SK-N-SH (cell line): ENCODE measurements at regions not wholly inside any gene's neighbourhood (a gene's known extent, or its start where the extent isn't known, plus 50 kb on each side); places are given as distances from the start of the nearest gene placed in this dataset.

Experiments used
- CTCF ChIA-PET: fragments of 300-600, 350-600 bp; formaldehyde crosslinking; extraction: SDS; loops from one replicate; lab custom pipeline; 2021; lab: Yijun Ruan, JAX
- POLR2A ChIA-PET: fragments of 350-600 bp; sonication (Branson Sonifier 250); formaldehyde crosslinking; extraction: SDS; loops from one replicate; lab custom pipeline; 2020; ENCODE audit warnings: antibody characterized with exemption, inconsistent platforms; lab: Yijun Ruan, JAX
- DNase-seq: peaks from one replicate; pipeline ENCODE4 v3.0.0; 2012
- H2AFZ ChIP-seq: fragments of 200-600 bp; sonication (generic); 2 replicates; pipeline ENCODE4 v1.8.1; 2016; ENCODE audit warnings: antibody characterized with exemption, mild to moderate bottlenecking, low read depth
- H3F3A ChIP-seq: fragments of 200-600 bp; sonication (generic); replicated peaks from 2 replicates; pipeline ENCODE3; 2016; ENCODE audit warnings: antibody characterized with exemption, mild to moderate bottlenecking; ENCODE audit not compliant: insufficient read depth
- H3K27ac ChIP-seq, 2 experiments: fragments of 200-500 bp in 1 of 2; fragments of 200-600 bp in 1 of 2; sonication (Bioruptor generic) in 1 of 2; sonication (generic), shearing (Covaris generic) in 1 of 2; 2 replicates each; pipeline versions ENCODE4 v1.5.1 to v1.6.1; 2014 to 2016; ENCODE audit warnings: low read depth in 2 of 2, inconsistent platforms in 1 of 2, low read length in 1 of 2, mild to moderate bottlenecking in 1 of 2, mixed read lengths in 1 of 2
- H3K27me3 ChIP-seq: fragments of 200-600 bp; sonication (generic), shearing (Covaris generic); 2 replicates; pipeline ENCODE4 v1.6.1; 2016; ENCODE audit warnings: mixed run types; ENCODE audit not compliant: insufficient read depth
- H3K36me3 ChIP-seq, 2 experiments: fragments of 200-500 bp in 1 of 2; fragments of 200-600 bp in 1 of 2; sonication (Bioruptor generic) in 1 of 2; sonication (generic) in 1 of 2; replicated peaks in 1 of 2; 2 replicates each; pipeline versions ENCODE3 to v1.5.1; 2014 to 2016; ENCODE audit warnings: low read length in 1 of 2, mild to moderate bottlenecking in 1 of 2; ENCODE audit not compliant: insufficient read depth in 2 of 2, control insufficient read depth in 1 of 2
- H3K4me1 ChIP-seq, 2 experiments: fragments of 200-500 bp in 1 of 2; fragments of 200-600 bp in 1 of 2; sonication (Bioruptor generic) in 1 of 2; sonication (generic), shearing (Covaris generic) in 1 of 2; 2 replicates each; pipeline versions ENCODE4 v1.5.1 to v1.6.1; 2014 to 2016; ENCODE audit warnings: low read depth in 1 of 2, low read length in 1 of 2, mixed run types in 1 of 2; ENCODE audit not compliant: insufficient read depth in 2 of 2, control insufficient read depth in 1 of 2
- H3K4me2 ChIP-seq: fragments of 200-600 bp; sonication (generic), shearing (Covaris generic); 2 replicates; pipeline ENCODE4 v1.6.1; 2017; ENCODE audit warnings: mixed run types
- H3K4me3 ChIP-seq, 2 experiments: fragments of 200-500 bp in 1 of 2; fragments of 200-600 bp in 1 of 2; sonication (Bioruptor generic) in 1 of 2; sonication (generic), shearing (Covaris generic) in 1 of 2; 2 replicates each; pipeline versions ENCODE4 v1.5.1 to v1.8.1; 2014 to 2016; ENCODE audit warnings: low read depth in 2 of 2, inconsistent platforms in 1 of 2, low read length in 1 of 2, mild to moderate bottlenecking in 1 of 2, mixed read lengths in 1 of 2, moderate library complexity in 1 of 2
- H3K79me2 ChIP-seq: fragments of 200-600 bp; sonication (generic); 2 replicates; pipeline ENCODE4 v1.8.1; 2017; ENCODE audit warnings: mild to moderate bottlenecking; ENCODE audit not compliant: insufficient read depth
- H3K9ac ChIP-seq: fragments of 200-600 bp; sonication (generic); 2 replicates; pipeline ENCODE4 v1.6.1; 2017; ENCODE audit warnings: mixed run types
- H3K9me2 ChIP-seq: fragments of 200-600 bp; sonication (generic); 2 replicates; pipeline ENCODE4 v1.6.1; 2017; ENCODE audit warnings: mixed run types
- H3K9me3 ChIP-seq: fragments of 200-600 bp; sonication (generic); 2 replicates; pipeline ENCODE4 v1.6.1; 2017; ENCODE audit warnings: mixed run types, mild to moderate bottlenecking, moderate library complexity
- H4K20me1 ChIP-seq: fragments of 200-600 bp; sonication (generic); 2 replicates; pipeline ENCODE4 v1.6.1; 2017; ENCODE audit warnings: mild to moderate bottlenecking, mixed run types; ENCODE audit not compliant: insufficient read depth
- EZH2phosphoT487 ChIP-seq: fragments of 200-600 bp; sonication (generic); IDR thresholded peaks from 2 replicates; pipeline ENCODE4 v1.6.1; 2017; ENCODE audit warnings: low read depth, mixed run types, mild to moderate bottlenecking, antibody characterized with exemption, moderate library complexity, borderline replicate concordance
- FOXM1 ChIP-seq: IDR thresholded peaks from 2 replicates; pipeline ENCODE4 v1.4.0; 2012; ENCODE audit warnings: low read depth, mild to moderate bottlenecking
- GABPA ChIP-seq: IDR thresholded peaks from 2 replicates; pipeline ENCODE4 v1.4.0; 2012; ENCODE audit warnings: low read depth, mild to moderate bottlenecking
- IRF3 ChIP-seq: fragments of 150-350 bp; IDR thresholded peaks from 2 replicates; pipeline ENCODE4 v1.6.1; 2016; ENCODE audit warnings: mild to moderate bottlenecking, low read depth, low read length
- MXI1 ChIP-seq: IDR thresholded peaks from 2 replicates; pipeline ENCODE4 v1.6.1; 2012; ENCODE audit warnings: mild to moderate bottlenecking, low read depth, low read length, improper control_type of control experiment
- NFIC ChIP-seq: IDR thresholded peaks from 2 replicates; pipeline ENCODE4 v1.4.0; 2012; ENCODE audit warnings: borderline replicate concordance
- PBX3 ChIP-seq: IDR thresholded peaks from 2 replicates; pipeline ENCODE4; 2012
- POLR2AphosphoS5 ChIP-seq: IDR thresholded peaks from 2 replicates; pipeline ENCODE4 v1.6.1; 2012; ENCODE audit warnings: low read depth, low read length
- RCOR1 ChIP-seq: fragments of 150-350 bp; IDR thresholded peaks from 2 replicates; pipeline ENCODE4 v1.6.1; 2017; ENCODE audit warnings: antibody characterized with exemption, low read length
- RFX5 ChIP-seq: IDR thresholded peaks from 2 replicates; pipeline ENCODE4 v1.6.1; 2012; ENCODE audit warnings: mild to moderate bottlenecking, improper control_type of control experiment, low read length
- SIN3A ChIP-seq: IDR thresholded peaks from 2 replicates; pipeline ENCODE4 v1.6.1; 2012; ENCODE audit warnings: low read depth, mild to moderate bottlenecking, low read length, moderate library complexity, borderline replicate concordance
- SMC3 ChIP-seq: IDR thresholded peaks from 2 replicates; pipeline ENCODE4 v1.6.1; 2012; ENCODE audit warnings: low read depth, low read length, improper control_type of control experiment
- TCF12 ChIP-seq: IDR thresholded peaks from 2 replicates; pipeline ENCODE4 v1.4.0; 2012
- USF1 ChIP-seq: IDR thresholded peaks from 2 replicates; pipeline ENCODE4 v1.4.0; 2012; ENCODE audit warnings: low read depth, borderline replicate concordance
- YY1 ChIP-seq: IDR thresholded peaks from 2 replicates; pipeline ENCODE4 v1.4.0; 2012; ENCODE audit warnings: low read depth, mild to moderate bottlenecking
- WGBS: methylation state at CpG from one replicate; pipeline ENCODE4 v1.1.6; 2017; ENCODE audit warnings: low lambda C conversion rate; 5-methylcytosine and 5-hydroxymethylcytosine counted together
- TF ChIP-seq, protein P1 (sequence below): fragments of 150-350 bp; IDR thresholded peaks from 2 replicates; pipeline ENCODE4 v1.6.1; 2017; ENCODE audit warnings: antibody characterized with exemption, low read length, low read depth, borderline replicate concordance
- TF ChIP-seq, protein P2 (sequence below): IDR thresholded peaks from 2 replicates; pipeline ENCODE4 v1.6.1; 2012; ENCODE audit warnings: mild to moderate bottlenecking, low read depth, low read length, moderate library complexity

- Histone ChIP-seq H3K79me2 (no peaks in the 10 kb centered on the region), H3F3A (no peaks in the 10 kb centered on the region), H3K36me3 (no peaks in the 10 kb centered on the region), H4K20me1 (no peaks in the 10 kb centered on the region), H3K4me1 (no peaks in the 10 kb centered on the region), H3K27ac (no peak overlapping the region), H2AFZ (no peak overlapping the region), H3K4me2 (no peak overlapping the region), H3K9me2 (no peaks in the 10 kb centered on the region), H3K9ac (no peak overlapping the region), H3K27me3 (no peaks in the 10 kb centered on the region), H3K4me3 (no peak overlapping the region), H3K9me3 (no peaks in the 10 kb centered on the region)
- ChIA-PET CTCF (interaction anchor here (1.2 kb wide), 1 partner anchor 217 kb away, joined by 3 read pairs; no protein-coding TSS in a partner anchor), POLR2A (no interaction called here)
- no peak for DNase-seq
- WGBS, result 84% methylated on average over 7 of the region's 7 CpGs
- TF ChIP-seq, protein P1, sequence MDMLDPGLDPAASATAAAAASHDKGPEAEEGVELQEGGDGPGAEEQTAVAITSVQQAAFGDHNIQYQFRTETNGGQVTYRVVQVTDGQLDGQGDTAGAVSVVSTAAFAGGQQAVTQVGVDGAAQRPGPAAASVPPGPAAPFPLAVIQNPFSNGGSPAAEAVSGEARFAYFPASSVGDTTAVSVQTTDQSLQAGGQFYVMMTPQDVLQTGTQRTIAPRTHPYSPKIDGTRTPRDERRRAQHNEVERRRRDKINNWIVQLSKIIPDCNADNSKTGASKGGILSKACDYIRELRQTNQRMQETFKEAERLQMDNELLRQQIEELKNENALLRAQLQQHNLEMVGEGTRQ, result no peak
- no peak for TF ChIP-seq TCF12
- TF ChIP-seq SIN3A, result no peak
- no peak for TF ChIP-seq SMC3
- no peak for TF ChIP-seq MXI1
- no peak for TF ChIP-seq NFIC
- TF ChIP-seq POLR2AphosphoS5, result no peak
- no peak for TF ChIP-seq IRF3
- TF ChIP-seq, protein P2, sequence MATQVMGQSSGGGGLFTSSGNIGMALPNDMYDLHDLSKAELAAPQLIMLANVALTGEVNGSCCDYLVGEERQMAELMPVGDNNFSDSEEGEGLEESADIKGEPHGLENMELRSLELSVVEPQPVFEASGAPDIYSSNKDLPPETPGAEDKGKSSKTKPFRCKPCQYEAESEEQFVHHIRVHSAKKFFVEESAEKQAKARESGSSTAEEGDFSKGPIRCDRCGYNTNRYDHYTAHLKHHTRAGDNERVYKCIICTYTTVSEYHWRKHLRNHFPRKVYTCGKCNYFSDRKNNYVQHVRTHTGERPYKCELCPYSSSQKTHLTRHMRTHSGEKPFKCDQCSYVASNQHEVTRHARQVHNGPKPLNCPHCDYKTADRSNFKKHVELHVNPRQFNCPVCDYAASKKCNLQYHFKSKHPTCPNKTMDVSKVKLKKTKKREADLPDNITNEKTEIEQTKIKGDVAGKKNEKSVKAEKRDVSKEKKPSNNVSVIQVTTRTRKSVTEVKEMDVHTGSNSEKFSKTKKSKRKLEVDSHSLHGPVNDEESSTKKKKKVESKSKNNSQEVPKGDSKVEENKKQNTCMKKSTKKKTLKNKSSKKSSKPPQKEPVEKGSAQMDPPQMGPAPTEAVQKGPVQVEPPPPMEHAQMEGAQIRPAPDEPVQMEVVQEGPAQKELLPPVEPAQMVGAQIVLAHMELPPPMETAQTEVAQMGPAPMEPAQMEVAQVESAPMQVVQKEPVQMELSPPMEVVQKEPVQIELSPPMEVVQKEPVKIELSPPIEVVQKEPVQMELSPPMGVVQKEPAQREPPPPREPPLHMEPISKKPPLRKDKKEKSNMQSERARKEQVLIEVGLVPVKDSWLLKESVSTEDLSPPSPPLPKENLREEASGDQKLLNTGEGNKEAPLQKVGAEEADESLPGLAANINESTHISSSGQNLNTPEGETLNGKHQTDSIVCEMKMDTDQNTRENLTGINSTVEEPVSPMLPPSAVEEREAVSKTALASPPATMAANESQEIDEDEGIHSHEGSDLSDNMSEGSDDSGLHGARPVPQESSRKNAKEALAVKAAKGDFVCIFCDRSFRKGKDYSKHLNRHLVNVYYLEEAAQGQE, result no peak
- no peak for TF ChIP-seq PBX3
- no peak for TF ChIP-seq RCOR1
- no peak for TF ChIP-seq EZH2phosphoT487
- TF ChIP-seq RFX5, result no peak
- TF ChIP-seq FOXM1, result no peak
- no peak for TF ChIP-seq USF1
- TF ChIP-seq YY1, result no peak
- no peak for TF ChIP-seq GABPA
Observed at GRCh38 chr2:101559551-101559950, 84.6 kb upstream of the RFX8 start.
